ENCODE measurements at regions not wholly inside any gene's neighbourhood (a gene's known extent, or its start where the extent isn't known, plus 50 kb on each side); places are given as distances from the start of the nearest gene placed in this dataset.

DNA sequence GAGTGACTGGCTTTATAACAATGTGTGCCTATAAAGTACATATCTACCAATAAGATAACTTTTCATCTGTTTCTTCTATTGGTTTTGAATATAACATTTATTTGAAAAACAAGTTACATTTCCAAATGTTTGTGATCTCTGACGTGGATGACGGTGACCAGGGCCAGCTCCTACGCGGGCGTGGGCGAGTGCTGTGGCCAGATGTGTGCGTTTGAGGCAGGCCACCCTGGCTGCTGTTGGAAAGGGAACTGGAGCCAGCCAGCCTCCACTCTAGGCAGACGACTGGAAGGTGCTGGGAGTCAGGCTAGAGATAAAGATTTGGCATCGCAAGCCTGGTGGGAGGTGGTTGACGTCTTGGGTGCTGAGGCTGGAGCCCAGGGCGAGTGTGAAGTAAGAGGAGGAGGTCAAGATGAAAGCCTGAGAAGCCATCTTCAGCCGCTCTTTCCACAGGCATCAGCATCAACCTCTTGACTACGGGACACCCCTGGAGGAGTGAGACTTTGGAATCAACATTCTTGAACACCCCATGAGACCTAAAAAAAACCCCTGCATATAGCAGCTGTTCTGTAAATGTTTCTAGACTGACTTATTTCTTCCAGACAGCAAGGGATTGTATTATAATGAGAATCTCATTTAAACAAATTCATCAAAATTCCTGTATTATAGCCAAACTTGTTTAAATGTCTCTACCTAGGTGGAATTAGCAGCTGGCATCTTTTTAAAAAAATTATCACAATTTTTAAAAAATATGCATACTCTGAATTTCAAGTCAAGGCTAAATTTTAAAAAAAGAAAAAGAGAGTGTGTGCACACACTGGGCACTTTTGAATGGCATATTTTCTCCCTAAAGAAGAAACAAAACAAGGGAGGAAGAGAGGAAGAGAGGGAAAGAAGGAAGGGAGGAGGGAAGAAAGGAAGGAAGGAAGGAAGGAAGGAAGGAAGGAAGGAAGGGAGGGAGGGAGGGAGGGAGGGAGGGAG is 112.5 kb upstream of the SLC44A3 start:
- DNase-seq, result no peak

DNA sequence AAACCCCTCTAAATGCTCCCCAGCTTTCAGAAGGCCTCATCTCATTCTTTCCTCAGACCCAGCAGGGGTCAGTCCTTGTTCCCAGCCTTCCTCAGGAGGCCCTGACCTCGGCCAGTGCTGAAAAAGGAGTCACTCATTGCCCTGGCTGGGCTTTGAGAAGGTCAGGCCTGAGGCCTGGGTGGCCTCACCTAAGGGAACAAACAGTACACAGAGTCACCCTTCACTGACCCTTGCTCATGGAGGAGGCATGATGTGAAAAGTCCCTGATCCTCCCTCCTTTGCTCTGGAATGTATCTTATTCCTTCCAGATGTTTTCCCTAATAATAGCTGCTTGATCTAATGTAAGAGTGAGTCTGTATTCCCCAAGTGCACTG is 117.7 kb upstream of the SLC44A3 start:
- DNase-seq, result peak; percentile 79

DNA sequence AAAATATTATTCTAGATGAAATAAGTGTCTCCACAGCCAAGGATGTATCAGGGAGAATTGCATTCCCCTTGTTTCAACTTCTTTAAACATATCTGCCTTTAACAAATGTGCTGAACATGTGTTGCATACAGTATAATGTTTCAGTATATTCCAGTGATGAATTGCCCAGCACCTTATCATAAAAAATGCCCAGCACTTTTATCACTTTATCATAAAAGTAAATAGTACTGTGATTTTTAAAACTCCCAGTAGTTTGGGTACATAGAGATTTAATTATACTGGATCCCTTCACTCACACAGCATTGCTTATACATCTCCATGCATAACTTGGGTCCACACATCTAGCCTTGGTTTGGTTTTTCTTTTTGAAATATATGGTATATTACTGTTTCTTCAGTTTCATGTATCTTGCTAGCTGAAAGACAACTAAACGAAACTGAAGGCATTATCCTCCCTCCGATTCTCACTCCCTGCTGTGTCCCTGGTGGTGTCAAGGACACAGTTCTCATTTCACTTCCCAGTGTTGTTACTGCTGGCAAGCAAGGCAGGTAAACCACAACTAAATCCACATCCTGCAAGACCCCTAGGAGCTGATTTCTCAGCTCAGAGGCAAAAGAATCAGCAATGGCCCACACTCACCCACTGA is 118.2 kb upstream of the SLC44A3 start:
- no peak for DNase-seq

- DNase-seq, result peak; percentile 86
Observed at GRCh38 chr1:94698759-94699502, 121.2 kb upstream of the SLC44A3 start.

DNA sequence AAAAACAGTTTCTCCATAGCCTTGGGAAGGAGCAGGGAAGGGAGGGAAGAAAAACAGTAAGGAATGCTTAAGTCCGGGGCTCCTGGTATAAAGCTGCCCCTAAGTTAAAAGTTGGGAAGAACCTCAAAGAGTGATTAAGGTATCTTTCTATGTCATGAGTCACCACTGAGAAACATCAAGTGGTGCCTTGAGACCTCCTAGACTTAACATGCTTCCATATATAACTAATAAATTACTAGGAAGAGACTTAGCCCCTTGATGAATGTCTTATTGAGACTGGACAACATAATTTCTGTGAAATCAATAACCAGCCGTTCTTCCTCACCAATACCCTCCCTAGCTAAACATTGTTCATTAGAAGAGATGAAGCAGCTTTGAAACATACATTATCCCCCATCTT is 121.8 kb upstream of the SLC44A3 start:
- DNase-seq, result peak; percentile 47

DNA sequence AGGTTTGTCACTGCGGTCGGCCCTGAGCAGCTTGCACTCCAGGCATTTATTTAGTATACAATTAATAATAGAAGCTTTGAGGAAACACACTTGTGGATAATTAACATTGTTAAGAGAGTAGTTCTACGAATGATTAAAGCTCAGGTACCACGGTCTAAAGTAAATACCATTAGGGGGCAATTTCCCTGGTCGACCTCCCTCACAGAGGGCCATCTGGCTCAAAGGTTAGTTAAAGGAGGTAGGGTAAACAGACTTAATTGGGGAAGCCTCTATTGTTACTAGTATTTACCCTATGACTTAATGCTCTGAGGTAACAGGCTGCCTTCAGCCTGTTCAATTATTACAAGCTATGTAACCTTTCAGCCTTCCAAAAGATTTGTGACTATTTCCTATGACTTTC is 122.3 kb upstream of the SLC44A3 start:
- no peak for DNase-seq

DNA sequence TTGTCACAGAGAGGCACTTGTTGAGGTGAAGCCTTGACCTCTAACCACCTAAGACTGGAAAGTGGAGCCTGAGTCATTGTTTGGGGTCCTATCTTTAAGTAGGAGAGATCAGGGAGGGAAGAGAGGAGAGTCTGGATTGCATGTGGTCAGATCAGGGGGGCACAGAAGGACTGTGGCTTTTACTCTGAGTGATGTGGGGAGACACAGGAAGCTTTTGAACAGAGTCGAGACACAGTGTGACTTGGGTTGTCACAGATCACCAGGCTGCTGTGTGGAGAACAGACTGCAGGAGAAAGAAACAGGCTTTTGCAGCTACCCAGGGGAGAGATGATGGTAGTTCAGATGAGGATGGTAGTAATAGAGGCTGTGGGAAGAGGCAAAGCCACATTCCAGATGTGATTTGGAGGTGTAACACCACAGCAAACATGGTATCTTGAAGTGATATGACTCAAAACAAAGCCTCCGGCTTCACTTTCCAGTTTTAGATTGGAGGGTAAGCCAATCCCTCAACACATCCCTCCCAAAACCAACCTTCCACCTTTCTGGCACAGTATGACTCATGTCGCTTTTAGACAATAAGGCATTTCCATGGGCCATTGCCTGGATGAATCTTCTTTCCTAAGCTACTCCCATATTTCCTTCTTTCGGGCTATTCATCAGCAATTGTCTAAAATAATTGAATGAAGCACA is 125.8 kb upstream of the SLC44A3 start:
- no peak for DNase-seq

GRCh38 chr1:94693435-94693834 is 126.7 kb upstream of the SLC44A3 start:
- no peak for DNase-seq

DNA sequence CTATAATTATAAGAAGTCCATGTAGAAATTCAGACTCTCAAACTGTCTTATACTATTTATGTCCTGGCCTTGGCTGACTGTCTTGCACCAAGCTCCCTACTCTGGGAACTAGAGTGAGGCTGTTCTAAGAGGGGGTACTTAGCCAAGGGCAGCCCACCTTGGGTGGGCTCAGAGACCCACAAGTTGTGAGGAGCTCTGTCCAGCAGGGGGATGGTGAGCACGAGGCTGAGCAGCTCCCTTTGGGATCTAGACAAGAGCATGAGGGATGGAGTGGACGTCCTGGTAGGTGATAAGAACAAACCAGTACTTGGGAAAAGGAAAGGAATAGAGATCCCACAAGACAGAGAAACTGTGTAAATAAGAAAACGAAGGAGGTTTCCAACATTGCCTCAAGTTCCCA is 127.1 kb upstream of the SLC44A3 start:
- no peak for DNase-seq

DNA sequence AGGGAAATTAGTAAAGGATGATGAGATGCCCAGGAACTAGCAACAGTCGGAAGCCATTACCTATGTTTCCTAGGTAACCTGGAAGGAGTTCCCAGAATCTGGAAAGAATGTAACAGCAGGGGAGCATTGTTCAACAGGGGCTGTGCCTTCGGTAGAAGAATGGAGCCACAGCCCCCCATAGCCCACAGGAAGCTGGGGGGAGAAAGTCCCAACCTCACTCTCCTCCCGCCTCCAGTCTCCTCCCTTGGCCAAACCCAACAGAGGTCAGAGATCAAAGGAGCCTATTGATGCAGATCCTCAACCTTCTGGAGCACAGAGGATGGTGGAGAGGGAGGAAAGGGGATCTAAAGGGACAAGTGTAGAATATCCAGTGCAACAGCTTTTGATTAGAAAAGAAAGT is 131.5 kb upstream of the SLC44A3 start:
- no peak for DNase-seq

GRCh38 chr1:94686882-94687281 is 133.3 kb upstream of the SLC44A3 start:
- DNase-seq, result no peak

- DNase-seq, result no peak
Observed at GRCh38 chr1:94684690-94685250, 135.4 kb upstream of the SLC44A3 start.

DNA sequence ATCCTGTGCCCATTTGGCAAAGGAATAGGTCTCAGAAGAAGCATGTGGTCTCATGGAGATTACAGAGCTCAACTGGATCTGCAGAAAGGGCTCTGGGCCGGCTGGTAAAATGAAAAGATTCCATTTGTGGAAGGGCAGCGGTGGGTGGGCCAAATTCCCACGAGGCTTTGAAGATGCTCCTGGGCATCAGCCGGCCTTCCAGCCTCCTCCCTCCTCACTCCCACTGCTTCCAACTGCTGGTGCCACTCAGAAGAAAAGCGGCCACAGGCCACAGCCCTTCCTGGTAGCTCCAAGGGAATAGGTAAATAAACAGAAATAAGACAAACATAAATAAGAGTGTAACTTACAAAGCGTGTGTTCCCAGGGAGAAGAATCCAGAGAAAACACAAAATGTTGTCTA is 136.3 kb upstream of the SLC44A3 start:
- no peak for DNase-seq

- DNase-seq, result no peak
Observed at GRCh38 chr1:94680039-94680377, 138.4 kb upstream of the F3 start.

- no peak for DNase-seq
Observed at GRCh38 chr1:94679332-94680038, 137.9 kb upstream of the F3 start.

DNA sequence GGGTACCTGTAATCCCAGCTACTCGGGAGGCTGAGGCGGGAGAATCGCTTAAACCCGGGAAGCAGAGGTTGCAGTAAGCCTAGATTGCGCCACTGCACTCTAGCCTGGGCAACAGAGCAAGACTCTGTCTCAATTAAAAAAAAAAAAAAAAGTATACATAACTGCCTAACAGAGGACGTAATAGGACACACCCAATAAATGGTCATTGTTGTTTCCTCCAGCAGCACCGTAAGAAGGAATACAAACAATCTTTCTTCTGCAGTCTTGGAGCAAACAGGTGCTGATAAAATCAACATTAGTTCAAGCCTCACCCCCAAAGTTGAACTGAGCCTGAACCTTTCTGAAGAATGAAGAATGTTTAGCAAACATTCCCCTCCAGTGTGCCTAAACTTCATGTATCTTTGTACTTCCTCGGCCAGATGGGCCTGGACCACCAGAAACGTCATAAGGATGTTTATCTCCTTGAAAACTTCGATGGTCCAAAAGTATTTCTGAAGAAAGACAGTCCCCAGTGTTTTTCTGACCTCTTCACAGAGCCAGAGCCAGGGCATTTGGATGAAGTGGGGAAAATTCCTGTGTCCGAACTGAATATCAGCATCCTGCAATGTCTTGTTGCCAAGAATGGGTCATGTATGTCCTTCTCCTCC is 136.8 kb upstream of the F3 start:
- DNase-seq, result no peak

GRCh38 chr1:94677714-94678113 is 136.2 kb upstream of the F3 start:
- no peak for DNase-seq

DNA sequence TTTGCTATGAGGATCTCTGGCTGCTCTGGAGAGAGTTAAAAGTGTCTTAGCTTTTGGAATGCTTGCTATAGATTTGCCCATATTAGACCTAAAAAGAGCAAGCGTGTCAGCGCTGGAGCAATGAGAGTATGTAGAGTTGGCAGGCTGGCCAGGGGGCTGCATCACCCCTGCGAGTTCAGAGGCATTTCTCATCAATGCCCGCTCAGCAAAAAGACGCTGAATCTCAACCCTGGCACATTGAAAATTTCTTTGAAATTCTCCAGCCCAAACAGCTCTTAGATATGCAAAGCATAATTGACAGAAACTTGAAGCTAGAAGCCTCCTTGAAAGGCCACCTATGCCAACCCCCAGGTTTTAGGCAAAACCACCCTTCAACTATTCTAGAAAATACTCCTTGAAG is 135.5 kb upstream of the F3 start:
- DNase-seq, result no peak

- DNase-seq, result no peak
Observed at GRCh38 chr1:94676686-94677085, 135.1 kb upstream of the F3 start.

- DNase-seq, result no peak
Observed at GRCh38 chr1:94675373-94675772, 133.8 kb upstream of the F3 start.

GRCh38 chr1:94674876-94675275 is 133.3 kb upstream of the F3 start:
- no peak for DNase-seq
